Right atrium auricular region (tissue), 2 donors: ENCODE measurements at regions not wholly inside any gene's neighbourhood (a gene's known extent, or its start where the extent isn't known, plus 50 kb on each side); places are given as distances from the start of the nearest gene placed in this dataset.
"Not testable (repeated sequence)": the region's sequence is repeated elsewhere in the genome, so short reads cannot be mapped to it uniquely, and the experiment has no call there.

Experiments used
- DNase-seq: peaks from one replicate; pipeline ENCODE4 v3.0.0-alpha.2; 2019; ENCODE audit warnings: low spot score
- H3K27ac ChIP-seq, 2 donors: fragments of 200-600 bp; sonication (generic); 1 replicate in 1 of 2; 2 replicates in 1 of 2; pipeline ENCODE4 v1.5.1; 2016 to 2019
- H3K27me3 ChIP-seq, 2 donors: fragments of 200-600 bp; sonication (generic); one replicate each; pipeline versions ENCODE4 v1.5.1 to v1.6.0; 2017 to 2019
- H3K36me3 ChIP-seq: fragments of 200-600 bp; sonication (generic); one replicate; pipeline ENCODE4 v1.5.1; 2016
- H3K4me1 ChIP-seq, 2 donors: fragments of 200-600 bp; sonication (generic); one replicate each; pipeline versions ENCODE4 v1.5.1 to v1.6.0; 2017 to 2019
- H3K4me3 ChIP-seq, 2 donors: fragments of 200-600 bp; sonication (generic); 1 replicate in 1 of 2; 2 replicates in 1 of 2; pipeline ENCODE4 v1.5.1; 2017 to 2019; ENCODE audit warnings: mild to moderate bottlenecking in 1 of 2, moderate library complexity in 1 of 2
- H3K9me3 ChIP-seq, 2 donors: fragments of 200-600 bp; sonication (generic); one replicate each; pipeline ENCODE4 v1.5.1; 2019
- CTCF ChIP-seq, 2 donors: fragments of 200-600 bp; sonication (generic); IDR thresholded peaks; one replicate each; pipeline ENCODE4 v1.5.1; 2019; ENCODE audit warnings: antibody characterized with exemption in 2 of 2

- DNase-seq: no peak
- no peak for TF ChIP-seq CTCF (IDR thresholded peaks at IDR 0.05)
- no peak overlapping the region for H3K4me3 ChIP-seq
- H3K36me3 ChIP-seq: no peaks in the 10 kb centered on the region
- H3K27me3 ChIP-seq: no peaks in the 10 kb centered on the region
- no peaks in the 10 kb centered on the region for H3K9me3 ChIP-seq
- H3K4me1 ChIP-seq: peaks cover 0 to 7% of the 10 kb centered on the region in 2 donors
- no peak overlapping the region for H3K27ac ChIP-seq
Observed at GRCh38 chr12:107513184-107513583, 172.4 kb upstream of the PWP1 start.

GRCh38 chr12:107513636-107514400 lies 171.8 kb upstream of the PWP1 start:
- TF ChIP-seq CTCF (IDR thresholded peaks at IDR 0.05): no peak
- no peaks in the 10 kb centered on the region for H3K9me3 ChIP-seq
- H3K27ac ChIP-seq: no peak overlapping the region
- no peaks in the 10 kb centered on the region for H3K27me3 ChIP-seq
- no peaks in the 10 kb centered on the region for H3K36me3 ChIP-seq
- H3K4me3 ChIP-seq: no peak overlapping the region
- H3K4me1 ChIP-seq: peaks cover 0 to 7% of the 10 kb centered on the region in 2 donors
- no peak for DNase-seq

GRCh38 chr12:107514887-107515445 lies 170.6 kb upstream of the PWP1 start:
- peak overlapping the region in 1 of 2 donors; percentile 33 for H3K27ac ChIP-seq
- no peak for TF ChIP-seq CTCF (IDR thresholded peaks at IDR 0.05)

GRCh38 chr12:107515446-107515958 lies 170.1 kb upstream of the PWP1 start:
- no peaks in the 10 kb centered on the region for H3K27me3 ChIP-seq
- H3K4me1 ChIP-seq: peaks cover 0 to 7% of the 10 kb centered on the region in 2 donors
- no peaks in the 10 kb centered on the region for H3K9me3 ChIP-seq
- DNase-seq: peak; percentile 87
- no peak for TF ChIP-seq CTCF (IDR thresholded peaks at IDR 0.05)
- peak overlapping the region in 1 of 2 donors; percentile 33 for H3K27ac ChIP-seq
- H3K36me3 ChIP-seq: no peaks in the 10 kb centered on the region
- H3K4me3 ChIP-seq: no peak overlapping the region

More at GRCh38 chr12:107514887-107515445, 170.6 kb upstream of the PWP1 start:
- H3K4me3 ChIP-seq: no peak overlapping the region
- no peaks in the 10 kb centered on the region for H3K27me3 ChIP-seq
- no peaks in the 10 kb centered on the region for H3K36me3 ChIP-seq
- DNase-seq: no peak
- peaks cover 0 to 7% of the 10 kb centered on the region in 2 donors for H3K4me1 ChIP-seq
- no peaks in the 10 kb centered on the region for H3K9me3 ChIP-seq

GRCh38 chr12:107517816-107518215 lies 167.8 kb upstream of the PWP1 start:
- H3K27ac ChIP-seq, H3K9me3 ChIP-seq, H3K4me1 ChIP-seq, H3K27me3 ChIP-seq, DNase-seq, H3K4me3 ChIP-seq, H3K36me3 ChIP-seq: not testable (repeated sequence)

- no peak for DNase-seq
- TF ChIP-seq CTCF (IDR thresholded peaks at IDR 0.05): no peak
Observed at GRCh38 chr12:107518868-107519267, 166.7 kb upstream of the PWP1 start.

More at GRCh38 chr12:107518868-107519267, 166.7 kb upstream of the PWP1 start:
- Histone ChIP-seq H3K27me3 (no peaks in the 10 kb centered on the region), H3K27ac (no peak overlapping the region), H3K4me3 (no peak overlapping the region), H3K4me1 (no peaks in the 10 kb centered on the region), H3K9me3 (no peaks in the 10 kb centered on the region), H3K36me3 (no peaks in the 10 kb centered on the region)
